ENCODE measurements at regions not wholly inside any gene's neighbourhood (a gene's known extent, or its start where the extent isn't known, plus 50 kb on each side); places are given as distances from the start of the nearest gene placed in this dataset.
"Not testable (repeated sequence)": the region's sequence is repeated elsewhere in the genome, so short reads cannot be mapped to it uniquely, and the experiment has no call there.

DNA sequence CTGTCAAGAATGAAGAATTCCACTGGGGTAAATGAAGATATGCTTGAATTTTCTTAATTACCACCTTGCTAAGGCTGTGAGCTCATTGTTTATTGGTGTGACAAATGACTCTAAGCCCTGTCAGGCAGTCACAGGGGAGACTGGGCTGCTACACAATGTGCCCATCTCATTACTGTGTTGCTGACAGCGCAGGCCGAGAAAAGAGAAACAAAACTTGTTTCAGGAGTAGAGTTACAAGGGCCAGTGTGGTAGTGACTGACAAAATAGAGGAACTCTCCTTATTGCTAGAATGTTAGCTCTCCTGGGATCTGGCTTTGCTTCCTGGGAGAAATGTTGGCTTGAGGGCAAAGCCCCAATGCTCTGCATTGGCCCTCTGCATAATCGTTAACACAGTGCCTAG lies 130.4 kb upstream of the CRBN start:
- no peak for DNase-seq

- DNase-seq: no peak
These were observed 129.3 kb upstream of the CRBN start for GRCh38 chr3:3308809-3309208.

GRCh38 chr3:3307491-3307890 lies 128.0 kb upstream of the CRBN start:
- no peak for DNase-seq

DNA sequence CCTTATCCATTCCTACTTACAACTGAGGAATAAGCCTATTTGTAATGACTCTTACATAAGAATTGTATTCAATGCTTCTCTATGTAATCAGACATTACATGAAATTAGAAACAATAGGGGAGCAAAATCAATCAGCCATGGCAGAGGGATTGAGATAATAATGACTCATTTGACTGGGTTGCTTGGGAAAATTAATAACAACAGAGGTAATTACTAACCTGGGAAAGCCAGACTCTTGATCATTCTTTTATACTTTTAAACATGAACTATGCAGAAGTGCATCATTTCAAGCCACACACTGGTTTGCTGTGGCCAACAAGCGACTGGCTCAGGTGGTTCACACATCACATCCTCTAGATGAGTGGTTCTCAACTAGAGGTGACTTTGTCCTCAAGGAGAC lies 126.3 kb upstream of the CRBN start:
- no peak for DNase-seq

DNA sequence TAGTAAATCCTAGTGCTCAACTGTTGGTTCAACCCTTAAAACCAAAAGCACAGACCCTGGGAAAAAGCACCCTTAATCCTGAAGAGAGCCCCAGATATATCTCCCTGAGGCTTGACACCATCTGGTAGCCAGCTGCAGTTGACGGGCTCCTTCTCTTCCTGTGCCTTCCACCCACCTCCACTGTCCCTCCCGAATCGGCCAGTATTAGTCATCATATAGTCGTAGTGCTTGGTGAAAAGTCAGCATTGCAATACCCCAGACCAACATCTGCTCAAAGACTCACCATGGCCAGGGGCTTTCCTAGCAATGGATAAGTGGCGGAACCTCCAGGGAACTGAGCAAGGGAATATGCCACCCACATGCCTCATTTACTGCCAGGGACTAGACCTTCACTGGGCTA lies 125.6 kb upstream of the CRBN start:
- no peak for DNase-seq

- DNase-seq: no peak
These were observed 124.1 kb upstream of the CRBN start for GRCh38 chr3:3303636-3304035.

DNA sequence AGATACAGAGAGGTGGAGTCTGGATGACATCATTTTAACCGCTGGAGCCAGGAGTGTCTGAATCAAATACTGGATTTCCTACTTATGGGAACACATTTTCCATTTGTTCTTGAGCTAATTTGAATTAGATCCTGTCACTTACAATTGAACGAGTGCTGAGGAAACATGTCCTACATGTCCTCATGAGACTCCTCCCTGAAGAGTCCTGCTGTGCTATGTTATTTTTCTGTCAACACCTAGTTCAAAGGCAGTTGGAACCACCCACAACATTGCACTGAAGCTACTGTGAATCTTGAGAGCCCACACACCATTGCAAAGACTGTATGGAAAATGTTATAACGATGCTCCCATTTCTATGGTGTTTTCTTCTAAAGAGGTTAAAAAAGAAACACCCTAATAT lies 123.5 kb upstream of the CRBN start:
- DNase-seq: no peak

- DNase-seq: no peak
These were observed 122.0 kb upstream of the CRBN start for GRCh38 chr3:3301476-3301875.

GRCh38 chr3:3296979-3297381 lies 117.5 kb upstream of the CRBN start:
- no peak for DNase-seq

DNA sequence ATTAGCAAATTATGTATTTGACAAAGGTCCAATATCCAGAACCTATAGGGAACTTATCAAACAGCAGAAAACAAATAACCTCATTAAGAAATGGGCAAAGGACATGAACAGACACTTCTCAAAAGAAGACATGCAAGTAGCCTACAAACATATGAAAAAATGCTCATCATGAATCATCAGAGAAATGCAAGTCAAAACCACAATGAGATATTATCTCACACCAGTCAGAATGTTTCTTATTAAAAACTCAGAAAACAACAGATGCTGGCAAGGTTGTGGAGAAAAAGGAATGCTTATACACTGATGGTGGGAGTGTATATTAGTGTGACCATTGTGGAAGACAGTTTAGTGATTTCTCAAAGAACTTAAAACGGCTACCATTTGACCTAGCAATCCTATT lies 116.1 kb upstream of the CRBN start:
- DNase-seq: no peak

- not testable (repeated sequence) for DNase-seq
These were observed 112.3 kb upstream of the CRBN start for GRCh38 chr3:3291756-3292283.

DNA sequence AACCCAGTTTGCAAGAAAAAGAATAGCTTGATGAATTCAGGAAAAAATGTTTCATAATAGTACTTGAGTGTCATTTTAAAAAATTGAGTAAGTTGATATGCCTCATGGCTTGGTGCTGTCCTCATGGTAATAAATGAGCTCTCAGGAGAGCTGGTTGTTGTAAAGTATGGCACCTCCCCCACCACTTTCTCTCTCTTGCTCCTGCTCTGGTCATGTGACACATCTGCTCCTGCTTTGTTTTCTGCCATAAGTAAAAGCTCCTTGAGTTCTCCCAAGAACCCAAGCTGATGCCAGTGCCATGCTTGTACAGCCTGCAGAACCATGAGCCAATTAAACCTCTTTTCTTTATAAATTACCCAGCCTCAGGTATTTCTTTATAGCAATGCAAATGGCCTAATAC lies 108.8 kb upstream of the CRBN start:
- no peak for DNase-seq

GRCh38 chr3:3286014-3286413 lies 106.5 kb upstream of the CRBN start:
- peak; percentile 71 for DNase-seq

DNA sequence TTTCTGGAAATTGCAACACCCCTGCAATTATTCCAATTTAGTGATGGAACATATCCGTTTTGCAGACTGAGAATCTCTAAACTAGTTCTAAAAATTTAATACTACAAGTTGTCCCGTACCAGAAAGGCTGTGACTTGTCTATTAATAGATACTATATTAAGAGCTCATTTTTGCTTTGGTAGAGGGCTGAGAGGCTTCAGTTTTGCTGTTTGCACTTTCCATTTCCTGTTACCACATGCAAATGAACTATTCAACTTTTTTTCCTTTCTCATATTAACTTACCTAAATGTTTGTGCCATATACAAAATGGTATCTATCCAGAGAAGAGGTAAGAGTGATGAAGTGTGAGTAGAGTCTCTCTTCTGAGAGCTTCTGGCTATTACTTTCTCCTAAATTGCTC lies 101.5 kb upstream of the CRBN start:
- DNase-seq: no peak

GRCh38 chr3:3280396-3280795 lies 100.9 kb upstream of the CRBN start:
- no peak for DNase-seq

DNA sequence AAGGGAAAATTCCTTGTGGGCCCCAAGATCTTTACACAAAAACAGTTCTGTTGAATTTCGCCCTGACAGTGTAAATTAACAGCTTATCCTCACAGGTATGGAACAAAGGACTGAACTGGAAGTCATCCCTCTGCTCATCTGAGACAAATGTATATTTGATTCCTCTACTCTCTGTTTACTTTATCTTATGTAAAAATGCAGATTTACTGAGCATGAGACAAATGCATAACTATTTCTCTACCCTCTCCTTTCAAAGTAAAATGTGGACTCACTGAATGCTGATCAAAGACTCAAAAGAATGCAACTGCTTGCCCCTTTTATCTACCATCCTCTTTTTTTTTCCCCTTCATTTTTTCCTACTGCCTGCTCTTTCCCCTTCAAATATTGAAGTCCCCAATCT lies 98.6 kb upstream of the CRBN start:
- DNase-seq: no peak

DNA sequence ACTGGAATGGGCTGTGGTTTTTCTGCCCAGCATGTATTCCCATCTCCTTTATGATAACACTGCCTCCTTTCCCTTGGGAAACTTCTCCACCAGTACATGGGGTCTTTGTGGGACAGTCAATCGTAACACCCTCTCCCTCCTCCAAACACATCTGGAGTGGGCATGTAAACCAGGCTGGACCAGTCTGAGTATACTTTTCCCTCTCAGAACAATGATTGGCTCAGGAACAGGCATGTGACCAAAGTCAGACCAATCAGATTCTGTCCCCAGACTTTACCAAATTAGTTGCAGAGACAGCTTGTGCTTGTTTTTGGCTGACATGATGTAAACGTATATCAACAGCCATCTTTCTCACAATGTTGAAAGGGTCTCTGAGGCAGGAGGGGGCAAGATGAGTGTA lies 97.1 kb upstream of the CRBN start:
- no peak for DNase-seq

DNA sequence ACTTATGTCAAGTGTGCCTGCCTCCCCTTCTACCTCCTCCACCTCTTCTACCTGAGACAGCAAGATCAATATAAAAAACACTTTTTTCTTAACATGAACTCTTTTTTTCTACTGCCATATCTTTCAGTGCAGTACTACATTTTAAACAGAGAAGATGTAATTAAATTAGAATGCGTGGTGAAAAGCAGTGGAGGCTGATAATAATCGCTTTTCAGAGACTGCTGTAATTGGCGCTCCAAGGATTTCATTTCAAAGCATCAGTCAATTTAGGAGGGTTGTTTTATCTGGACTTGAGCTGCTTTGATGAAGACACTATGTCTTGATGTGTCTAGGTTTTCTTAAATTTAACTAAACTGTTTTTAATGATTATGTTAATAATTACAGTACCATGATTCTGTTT lies 85.3 kb upstream of the CRBN start:
- DNase-seq: no peak

DNA sequence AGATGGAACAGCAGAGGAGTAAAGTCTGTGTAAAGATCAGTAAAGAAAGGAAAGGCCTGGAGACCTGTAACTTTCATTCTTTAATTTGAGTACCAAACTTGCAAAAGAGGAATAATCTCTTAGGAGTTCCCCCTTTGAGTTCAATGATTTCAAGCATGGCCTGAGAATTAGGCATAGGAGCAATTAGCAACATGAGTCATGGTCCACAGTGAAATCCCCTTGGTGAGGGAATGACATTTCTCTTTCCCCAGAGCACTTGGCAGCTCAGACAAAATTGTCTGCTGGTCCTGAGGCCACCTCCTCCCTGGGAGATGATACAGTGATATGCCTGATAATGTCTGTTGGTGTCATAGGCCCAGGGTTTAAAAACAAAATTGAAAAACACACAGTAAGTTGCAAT lies 81.4 kb upstream of the CRBN start:
- DNase-seq: peak; percentile 75

- peak; percentile 59 for DNase-seq
These were observed 79.7 kb upstream of the CRBN start for GRCh38 chr3:3259181-3259580.

GRCh38 chr3:3258281-3258680 lies 78.8 kb upstream of the CRBN start:
- peak; percentile 70 for DNase-seq

DNA sequence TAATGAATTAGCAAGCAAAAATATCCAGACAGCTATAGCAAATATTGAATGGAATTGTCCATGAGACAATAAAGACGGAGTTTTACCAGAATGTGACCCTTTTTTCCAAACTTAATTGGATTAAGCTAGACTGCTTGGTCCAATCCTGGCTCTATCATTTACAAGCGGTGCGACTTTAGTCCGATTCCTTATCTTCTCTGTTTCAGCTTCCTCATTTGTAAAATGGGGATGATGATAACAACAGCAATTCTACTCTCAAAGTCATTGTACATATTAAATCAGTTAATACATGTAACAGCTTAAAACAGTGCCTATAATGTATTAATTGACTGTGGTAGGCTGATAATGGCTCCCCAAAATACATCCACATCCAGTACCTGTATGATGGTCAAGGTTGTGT lies 62.1 kb upstream of the CRBN start:
- no peak for DNase-seq

DNA sequence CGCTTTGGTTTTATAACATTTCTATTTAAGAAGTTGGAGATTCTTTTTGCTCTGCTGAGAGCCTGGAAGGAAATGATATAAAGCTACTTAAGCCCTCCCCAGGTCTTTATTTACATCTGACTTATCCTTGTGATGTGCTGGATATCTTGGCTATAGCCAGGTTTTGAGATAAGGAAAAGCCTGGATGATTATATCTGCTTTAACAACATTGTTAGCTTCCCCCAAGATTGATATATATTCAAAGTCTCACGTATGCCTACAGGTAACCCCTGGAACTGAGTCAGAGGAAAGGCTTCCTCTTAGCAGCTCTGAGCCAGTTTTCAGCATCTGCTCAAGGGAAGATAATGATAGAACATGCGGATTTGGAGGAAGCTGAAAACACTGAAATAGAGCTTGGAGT lies 61.5 kb upstream of the CRBN start:
- no peak for DNase-seq

GRCh38 chr3:3237979-3238378 lies 58.5 kb upstream of the CRBN start:
- no peak for DNase-seq

DNA sequence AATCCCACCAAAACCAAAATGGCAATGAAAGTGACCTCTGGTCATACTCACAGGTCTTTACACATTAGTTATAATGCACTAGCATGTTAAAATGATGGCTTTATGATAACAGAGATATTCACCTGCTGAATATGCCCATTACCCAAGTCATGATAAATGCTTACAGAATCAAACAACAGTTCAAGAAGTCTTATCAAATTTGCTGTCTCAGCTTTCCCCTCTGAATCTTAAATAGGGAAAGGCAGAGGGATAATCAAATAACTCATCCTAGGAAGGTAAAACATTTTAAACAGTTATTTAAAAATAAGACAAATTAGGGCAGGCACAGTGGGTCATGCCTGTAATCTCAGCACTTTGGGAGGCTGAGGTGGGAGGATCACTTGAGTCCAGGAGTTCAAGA lies 52.8 kb upstream of the CRBN start:
- DNase-seq: no peak
